IMR-90 (cell line): ENCODE measurements at regions not wholly inside any gene's neighbourhood (a gene's known extent, or its start where the extent isn't known, plus 50 kb on each side); places are given as distances from the start of the nearest gene placed in this dataset.

Experiments used
- ATAC-seq: fragments of 200-7000 bp; cut with Tn5 transposase; 2 replicates; pipeline ENCODE4 v1.9.1; 2020; ENCODE audit warnings: low read depth, mild to moderate bottlenecking, moderate library complexity
- BruUV-seq: library from RNA; stranded (reverse); fragments of 400-500 nt; replicated peaks from 2 replicates; lab custom pipeline; 2021; lab: Mats Ljungman, UMichigan
- CTCF ChIA-PET: fragments of 300-600 bp; formaldehyde crosslinking; extraction: SDS; loops from one replicate; lab custom pipeline; 2021; ENCODE audit warnings: antibody characterized with exemption; lab: Yijun Ruan, JAX
- POLR2A ChIA-PET: fragments of 300-600 bp; sonication (Branson Sonifier 250); formaldehyde crosslinking; loops from one replicate; lab custom pipeline; 2022; ENCODE audit warnings: antibody characterized with exemption; ENCODE audit not compliant: unreplicated experiment; lab: Charles Lee
- DNase-seq: peaks from one replicate; pipeline ENCODE4 v3.0.0; 2013
- H2AFZ ChIP-seq: replicated peaks from 2 replicates; pipeline ENCODE3; 2013; ENCODE audit warnings: low read length, mild to moderate bottlenecking; ENCODE audit not compliant: poor library complexity
- H2AK5ac ChIP-seq: 2 replicates; pipeline ENCODE4 v1.6.1; 2013; ENCODE audit warnings: low read depth, low read length, inconsistent platforms
- H2AK9ac ChIP-seq: replicated peaks from 2 replicates; pipeline ENCODE3; 2013; ENCODE audit warnings: mild to moderate bottlenecking, low read depth, low read length, moderate library complexity; ENCODE audit not compliant: poor library complexity
- H2BK120ac ChIP-seq: 2 replicates; pipeline ENCODE4 v1.6.1; 2013; ENCODE audit warnings: low read depth, low read length, inconsistent platforms
- H2BK15ac ChIP-seq: 3 replicates; pipeline ENCODE4 v1.6.1; 2013; ENCODE audit warnings: low read depth, low read length, inconsistent platforms
- H2BK20ac ChIP-seq: 2 replicates; pipeline ENCODE4 v1.6.1; 2013; ENCODE audit warnings: low read depth, mild to moderate bottlenecking, inconsistent platforms, low read length, moderate library complexity
- H2BK5ac ChIP-seq: 2 replicates; pipeline ENCODE4 v1.6.1; 2013; ENCODE audit warnings: mild to moderate bottlenecking, low read depth, low read length, inconsistent platforms; ENCODE audit not compliant: poor library complexity, severe bottlenecking
- H3K14ac ChIP-seq: replicated peaks from 2 replicates; pipeline ENCODE4 v1.6.1; 2013; ENCODE audit warnings: low read depth, low read length, inconsistent platforms
- H3K18ac ChIP-seq: 2 replicates; pipeline ENCODE4 v1.6.1; 2013; ENCODE audit warnings: low read depth, low read length, control low read depth
- H3K23ac ChIP-seq: 2 replicates; pipeline ENCODE4 v1.6.1; 2013; ENCODE audit warnings: low read depth, low read length, inconsistent platforms
- H3K27ac ChIP-seq: 2 replicates; pipeline ENCODE4 v1.5.1; 2013; ENCODE audit warnings: mild to moderate bottlenecking, control low read depth, low read length; ENCODE audit not compliant: insufficient read depth
- H3K27me3 ChIP-seq: 2 replicates; pipeline ENCODE4 v1.6.1; 2013; ENCODE audit warnings: low read length; ENCODE audit not compliant: control insufficient read depth, insufficient read depth
- H3K36me3 ChIP-seq: 2 replicates; pipeline ENCODE4 v1.6.1; 2013; ENCODE audit warnings: low read length, mixed read lengths; ENCODE audit not compliant: control insufficient read depth, insufficient read depth
- H3K4ac ChIP-seq: 2 replicates; pipeline ENCODE4 v1.6.1; 2013; ENCODE audit warnings: low read depth, low read length, inconsistent platforms
- H3K4me1 ChIP-seq: 2 replicates; pipeline ENCODE4 v1.6.1; 2013; ENCODE audit warnings: low read length, mixed read lengths; ENCODE audit not compliant: control insufficient read depth, insufficient read depth
- H3K4me2 ChIP-seq: 2 replicates; pipeline ENCODE4 v1.6.1; 2013; ENCODE audit warnings: low read depth, mild to moderate bottlenecking, control low read depth, low read length, moderate library complexity
- H3K4me3 ChIP-seq: 2 replicates; pipeline ENCODE4 v1.5.1; 2013; ENCODE audit warnings: low read depth, mild to moderate bottlenecking, control low read depth, low read length, moderate library complexity; ENCODE audit not compliant: insufficient read depth
- H3K56ac ChIP-seq: 2 replicates; pipeline ENCODE4 v1.6.1; 2013; ENCODE audit warnings: low read length, inconsistent platforms; ENCODE audit not compliant: insufficient read depth; ENCODE audit errors: extremely low read depth
- H3K79me1 ChIP-seq, 2 experiments: 2 replicates each; pipeline ENCODE4 v1.6.1; 2013; ENCODE audit warnings: low read length in 2 of 2, inconsistent platforms in 1 of 2, low read depth in 1 of 2
- H3K9ac ChIP-seq: 2 replicates; pipeline ENCODE4 v1.6.1; 2013; ENCODE audit warnings: low read depth, low read length, control low read depth
- H3K9me1 ChIP-seq: 2 replicates; pipeline ENCODE4 v1.6.1; 2013; ENCODE audit warnings: low read length, inconsistent platforms; ENCODE audit not compliant: insufficient read depth
- H3K9me3 ChIP-seq: 2 replicates; pipeline ENCODE4 v1.6.1; 2013; ENCODE audit warnings: low read length; ENCODE audit not compliant: control insufficient read depth, insufficient read depth
- H4K20me1 ChIP-seq: 2 replicates; pipeline ENCODE4 v1.6.1; 2013; ENCODE audit warnings: low read length, inconsistent platforms; ENCODE audit not compliant: insufficient read depth
- H4K5ac ChIP-seq: 2 replicates; pipeline ENCODE4 v1.6.1; 2013; ENCODE audit warnings: mild to moderate bottlenecking, low read depth, low read length, control low read depth
- H4K8ac ChIP-seq, 2 experiments: 2 replicates each; pipeline ENCODE4 v1.6.1; 2013; ENCODE audit warnings: low read depth in 2 of 2, low read length in 2 of 2, control low read depth in 1 of 2, inconsistent platforms in 1 of 2
- H4K91ac ChIP-seq: 2 replicates; pipeline ENCODE4 v1.6.1; 2013; ENCODE audit warnings: low read depth, low read length, inconsistent platforms; ENCODE audit not compliant: insufficient read depth
- BHLHE40 ChIP-seq: fragments of 150-350 bp; IDR thresholded peaks from 2 replicates; pipeline ENCODE4 v1.6.1; 2016; ENCODE audit warnings: mild to moderate bottlenecking, low read depth, low read length
- CEBPB ChIP-seq: IDR thresholded peaks from 2 replicates; pipeline ENCODE4 v1.6.1; 2012; ENCODE audit warnings: low read depth, low read length, improper control_type of control experiment
- CHD1 ChIP-seq: IDR thresholded peaks from 2 replicates; pipeline ENCODE4 v1.6.1; 2012; ENCODE audit warnings: low read depth, low read length, improper control_type of control experiment
- CTCF ChIP-seq: conservative IDR thresholded peaks from 2 replicates; pipeline ENCODE4 v1.5.1; 2012; ENCODE audit warnings: mild to moderate bottlenecking, low read depth, low read length, improper control_type of control experiment
- ELK1 ChIP-seq: fragments of 150-350 bp; IDR thresholded peaks from 2 replicates; pipeline ENCODE4 v1.6.1; 2016; ENCODE audit warnings: low read depth, mild to moderate bottlenecking, low read length, moderate library complexity, borderline replicate concordance
- MAFK ChIP-seq: IDR thresholded peaks from 2 replicates; pipeline ENCODE4 v1.6.1; 2012; ENCODE audit warnings: low read depth, low read length, improper control_type of control experiment
- MXI1 ChIP-seq: IDR thresholded peaks from 2 replicates; pipeline ENCODE4 v1.6.1; 2012; ENCODE audit warnings: low read depth, mild to moderate bottlenecking, low read length, moderate library complexity, borderline replicate concordance
- POLR2A ChIP-seq: IDR thresholded peaks from 2 replicates; pipeline ENCODE4 v1.6.1; 2012; ENCODE audit warnings: mild to moderate bottlenecking, low read depth, low read length
- RAD21 ChIP-seq: IDR thresholded peaks from 2 replicates; pipeline ENCODE4 v1.6.1; 2012; ENCODE audit warnings: low read length, improper control_type of control experiment
- RCOR1 ChIP-seq: IDR thresholded peaks from 2 replicates; pipeline ENCODE4 v1.6.1; 2012; ENCODE audit warnings: mild to moderate bottlenecking, low read length, improper control_type of control experiment; ENCODE audit not compliant: insufficient replicate concordance
- SMC3 ChIP-seq: fragments of 150-350 bp; IDR thresholded peaks from 2 replicates; pipeline ENCODE4 v1.6.1; 2016; ENCODE audit warnings: low read depth, mild to moderate bottlenecking, antibody characterized with exemption, low read length, moderate library complexity
- USF2 ChIP-seq: fragments of 150-350 bp; IDR thresholded peaks from 2 replicates; pipeline ENCODE4 v1.6.1; 2017; ENCODE audit warnings: mild to moderate bottlenecking, antibody characterized with exemption, low read length, low read depth
- WGBS, 2 experiments: methylation state at CpG; one replicate each; pipeline versions ENCODE4 v1.1.5 to v1.1.7; 2013; ENCODE audit warnings: missing lambda C conversion rate in 2 of 2; ENCODE audit not compliant: insufficient read length in 1 of 2; ENCODE audit errors: extremely low coverage in 2 of 2; 5-methylcytosine and 5-hydroxymethylcytosine counted together
- dilution Hi-C: fragments of 300-500 bp; cut with HindIII; formaldehyde crosslinking; loops from one replicate; pipeline ENCODE4 v1.14.3; 2018; ENCODE audit warnings: low sequenced_read_pairs; ENCODE audit not compliant: unreplicated experiment
- in situ Hi-C: fragments of 300-500 bp; cut with MboI; formaldehyde crosslinking; loops from 3 replicates; pipeline ENCODE4 v1.14.3; 2019; ENCODE audit warnings: low sequenced_read_pairs, inconsistent platforms, mixed read lengths
- intact Hi-C: fragments of 100-400 bp; cut with micrococcal nuclease; formaldehyde crosslinking; loops from 2 replicates; pipeline ENCODE4 v1.10.0; 2022

- Histone ChIP-seq H3K9ac (no peak overlapping the region), H3K56ac (no peak overlapping the region), H3K18ac (no peak overlapping the region), H4K91ac (no peak overlapping the region), H4K20me1 (no peaks in the 10 kb centered on the region), H3K9me1 (no peaks in the 10 kb centered on the region), H2AFZ (no peak overlapping the region), H2BK15ac (no peak overlapping the region), H2AK5ac (no peak overlapping the region), H3K4me1 (no peaks in the 10 kb centered on the region), H3K36me3 (no peaks in the 10 kb centered on the region), H2AK9ac (no peak overlapping the region), H2BK20ac (no peak overlapping the region), H3K14ac (no peak overlapping the region), H3K9me3 (no peaks in the 10 kb centered on the region), H3K4ac (no peak overlapping the region), H3K4me3 (no peak overlapping the region), H3K23ac (no peak overlapping the region), H3K4me2 (no peak overlapping the region), H3K27me3 (no peaks in the 10 kb centered on the region), H3K79me1 (no peaks in the 10 kb centered on the region), H3K27ac (no peak overlapping the region), H4K5ac (no peak overlapping the region), H4K8ac (no peak overlapping the region), H2BK5ac (no peak overlapping the region), H2BK120ac (no peak overlapping the region)
- ATAC-seq (no peak), DNase-seq (no peak)
- no peak for TF ChIP-seq CEBPB
- TF ChIP-seq USF2, result no peak
- no peak for TF ChIP-seq CTCF
- TF ChIP-seq POLR2A, result no peak
- no peak for TF ChIP-seq SMC3
- TF ChIP-seq RCOR1, result no peak
- no peak for TF ChIP-seq ELK1
- no peak for TF ChIP-seq BHLHE40
- TF ChIP-seq MAFK, result no peak
- TF ChIP-seq CHD1, result no peak
- no peak for TF ChIP-seq RAD21
- no peak for TF ChIP-seq MXI1
- WGBS, 2 experiments, result no CpG with 5 or more reads among the region's 1 CpG
- intact Hi-C loops, result no loop called here
- POLR2A ChIA-PET, result no interaction called here
- CTCF ChIA-PET, result no interaction called here
- in situ Hi-C loops, result no loop called here
- no TSS peak for BruUV-seq
- dilution Hi-C loops, result no loop called here
These were observed 89.5 kb upstream of the HNRNPA3 start for GRCh38 chr2:177123048-177123447.
